ENCODE measurements at regions not wholly inside any gene's neighbourhood (a gene's known extent, or its start where the extent isn't known, plus 50 kb on each side); places are given as distances from the start of the nearest gene placed in this dataset.
"Not testable (repeated sequence)": the region's sequence is repeated elsewhere in the genome, so short reads cannot be mapped to it uniquely, and the experiment has no call there.

DNA sequence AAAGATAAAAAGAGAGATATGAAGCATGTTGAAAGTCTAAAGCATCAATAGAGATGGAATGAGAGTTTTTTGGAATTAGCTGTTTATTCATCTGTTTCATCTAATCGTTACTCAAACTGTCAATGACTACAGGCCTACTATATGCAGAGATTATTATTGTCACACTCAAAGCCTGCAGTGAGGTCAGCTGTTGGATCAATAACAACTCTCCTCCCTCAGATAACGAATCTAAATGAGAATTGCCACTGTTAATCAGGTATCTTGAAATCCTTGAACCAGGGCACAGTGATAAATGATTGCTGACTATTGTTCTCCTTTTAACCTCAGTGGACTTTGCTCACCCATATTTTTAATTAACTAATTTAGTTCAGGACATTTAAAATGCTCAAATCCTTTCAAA is 192.3 kb upstream of the SGO1 start:
- Histone ChIP-seq H3K4me1 (ENCODE audit: low read depth) (peaks cover 4% of the 10 kb centered on the region), H3K4me3 (no peak overlapping the region), H3K27me3 (no peaks in the 10 kb centered on the region), H3K27ac (no peak overlapping the region), H3K9me3 (ENCODE audit: low read depth) (no peaks in the 10 kb centered on the region), H3K36me3 (no peaks in the 10 kb centered on the region)
- TF ChIP-seq, protein P1, sequence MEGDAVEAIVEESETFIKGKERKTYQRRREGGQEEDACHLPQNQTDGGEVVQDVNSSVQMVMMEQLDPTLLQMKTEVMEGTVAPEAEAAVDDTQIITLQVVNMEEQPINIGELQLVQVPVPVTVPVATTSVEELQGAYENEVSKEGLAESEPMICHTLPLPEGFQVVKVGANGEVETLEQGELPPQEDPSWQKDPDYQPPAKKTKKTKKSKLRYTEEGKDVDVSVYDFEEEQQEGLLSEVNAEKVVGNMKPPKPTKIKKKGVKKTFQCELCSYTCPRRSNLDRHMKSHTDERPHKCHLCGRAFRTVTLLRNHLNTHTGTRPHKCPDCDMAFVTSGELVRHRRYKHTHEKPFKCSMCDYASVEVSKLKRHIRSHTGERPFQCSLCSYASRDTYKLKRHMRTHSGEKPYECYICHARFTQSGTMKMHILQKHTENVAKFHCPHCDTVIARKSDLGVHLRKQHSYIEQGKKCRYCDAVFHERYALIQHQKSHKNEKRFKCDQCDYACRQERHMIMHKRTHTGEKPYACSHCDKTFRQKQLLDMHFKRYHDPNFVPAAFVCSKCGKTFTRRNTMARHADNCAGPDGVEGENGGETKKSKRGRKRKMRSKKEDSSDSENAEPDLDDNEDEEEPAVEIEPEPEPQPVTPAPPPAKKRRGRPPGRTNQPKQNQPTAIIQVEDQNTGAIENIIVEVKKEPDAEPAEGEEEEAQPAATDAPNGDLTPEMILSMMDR (IDR thresholded peaks at IDR 0.05; ENCODE audit: low read depth, low read length) = no peak
- no peak for DNase-seq (ENCODE audit: low read depth in 1 of 2, low spot score in 1 of 2)

DNA sequence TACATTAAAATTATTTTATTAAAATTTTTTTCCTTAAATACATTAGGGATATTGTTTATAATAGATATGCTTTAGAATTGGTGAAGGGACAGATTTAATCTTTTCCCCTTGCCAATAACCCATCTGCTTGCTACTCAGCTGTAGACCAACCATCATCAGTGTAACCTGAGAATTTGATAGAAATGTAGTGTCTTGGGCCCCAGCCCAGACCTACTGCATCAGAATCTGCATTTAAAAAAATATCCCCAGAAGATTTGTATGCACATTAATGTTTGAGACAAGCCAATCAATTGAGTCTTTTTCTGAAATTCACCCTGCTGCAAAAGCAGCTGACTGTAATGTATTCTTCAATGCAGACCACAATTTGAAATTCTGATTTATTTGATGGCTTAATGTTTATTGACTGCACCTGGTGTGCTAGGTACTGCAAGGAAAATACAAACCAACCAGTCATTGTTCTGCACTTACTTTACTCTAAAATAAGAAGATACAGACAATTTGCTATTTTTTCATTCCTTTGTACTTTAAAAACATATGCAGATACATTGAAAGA is 190.7 kb upstream of the SGO1 start:
- no peak overlapping the region for H3K4me3 ChIP-seq
- DNase-seq (ENCODE audit: low read depth in 1 of 2, low spot score in 1 of 2) = no peak
- no peak overlapping the region for H3K27ac ChIP-seq
- TF ChIP-seq, protein P1 (IDR thresholded peaks at IDR 0.05; ENCODE audit: low read depth, low read length) = no peak
- H3K9me3 ChIP-seq (ENCODE audit: low read depth) = no peaks in the 10 kb centered on the region
- no peaks in the 10 kb centered on the region for H3K36me3 ChIP-seq
- no peaks in the 10 kb centered on the region for H3K27me3 ChIP-seq
- peaks cover 4% of the 10 kb centered on the region for H3K4me1 ChIP-seq (ENCODE audit: low read depth)

- H3K27ac ChIP-seq = no peak overlapping the region
- no peaks in the 10 kb centered on the region for H3K27me3 ChIP-seq
- H3K4me3 ChIP-seq = no peak overlapping the region
- H3K4me1 ChIP-seq (ENCODE audit: low read depth) = peaks cover 4% of the 10 kb centered on the region
- DNase-seq (ENCODE audit: low read depth in 1 of 2, low spot score in 1 of 2) = no peak
- H3K36me3 ChIP-seq = no peaks in the 10 kb centered on the region
- H3K9me3 ChIP-seq (ENCODE audit: low read depth) = no peaks in the 10 kb centered on the region
- TF ChIP-seq, protein P1 (IDR thresholded peaks at IDR 0.05; ENCODE audit: low read depth, low read length) = no peak
Measured at GRCh38 chr3:20375302-20375701, 189.3 kb upstream of the SGO1 start.

GRCh38 chr3:20370273-20371063 is 184.5 kb upstream of the SGO1 start:
- not testable (repeated sequence) for DNase-seq (ENCODE audit: low read depth in 1 of 2, low spot score in 1 of 2); H3K27me3 ChIP-seq; H3K36me3 ChIP-seq; H3K4me1 ChIP-seq (ENCODE audit: low read depth); H3K9me3 ChIP-seq (ENCODE audit: low read depth); H3K4me3 ChIP-seq; H3K27ac ChIP-seq

DNA sequence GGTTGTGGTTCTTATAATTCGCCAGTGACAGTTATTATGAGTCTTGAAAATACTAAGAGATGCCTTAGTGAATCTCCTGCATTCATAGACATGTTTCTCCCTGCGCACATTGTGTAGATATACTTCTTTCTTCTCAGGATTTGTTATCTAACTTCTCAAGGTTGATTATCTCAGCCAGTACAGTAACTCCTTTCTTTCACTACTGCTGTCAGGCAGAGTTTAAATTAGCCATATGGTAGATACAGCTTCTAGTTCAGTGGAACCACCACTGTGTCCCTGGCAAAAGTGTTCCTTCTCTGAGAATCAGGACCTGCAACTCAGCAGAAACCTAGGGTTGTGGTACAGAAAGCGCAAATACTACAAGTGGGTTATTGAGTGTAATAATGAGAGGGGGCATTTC is 175.0 kb upstream of the SGO1 start:
- TF ChIP-seq, protein P1 (IDR thresholded peaks at IDR 0.05; ENCODE audit: low read depth, low read length) = no peak
- H3K36me3 ChIP-seq = no peaks in the 10 kb centered on the region
- no peaks in the 10 kb centered on the region for H3K27me3 ChIP-seq
- H3K9me3 ChIP-seq (ENCODE audit: low read depth) = no peaks in the 10 kb centered on the region
- no peak overlapping the region for H3K4me3 ChIP-seq
- no peaks in the 10 kb centered on the region for H3K4me1 ChIP-seq (ENCODE audit: low read depth)
- no peak overlapping the region for H3K27ac ChIP-seq
- DNase-seq (ENCODE audit: low read depth in 1 of 2, low spot score in 1 of 2) = no peak

GRCh38 chr3:20353286-20353685 is 167.3 kb upstream of the SGO1 start:
- H3K9me3 ChIP-seq (ENCODE audit: low read depth) = no peaks in the 10 kb centered on the region
- no peak overlapping the region for H3K27ac ChIP-seq
- H3K4me1 ChIP-seq (ENCODE audit: low read depth) = no peaks in the 10 kb centered on the region
- no peak overlapping the region for H3K4me3 ChIP-seq
- H3K27me3 ChIP-seq = no peaks in the 10 kb centered on the region
- no peak for DNase-seq (ENCODE audit: low read depth in 1 of 2, low spot score in 1 of 2)
- no peaks in the 10 kb centered on the region for H3K36me3 ChIP-seq
- TF ChIP-seq, protein P1 (IDR thresholded peaks at IDR 0.05; ENCODE audit: low read depth, low read length) = no peak
